ENCODE measurements at regions not wholly inside any gene's neighbourhood (a gene's known extent, or its start where the extent isn't known, plus 50 kb on each side); places are given as distances from the start of the nearest gene placed in this dataset.

DNA sequence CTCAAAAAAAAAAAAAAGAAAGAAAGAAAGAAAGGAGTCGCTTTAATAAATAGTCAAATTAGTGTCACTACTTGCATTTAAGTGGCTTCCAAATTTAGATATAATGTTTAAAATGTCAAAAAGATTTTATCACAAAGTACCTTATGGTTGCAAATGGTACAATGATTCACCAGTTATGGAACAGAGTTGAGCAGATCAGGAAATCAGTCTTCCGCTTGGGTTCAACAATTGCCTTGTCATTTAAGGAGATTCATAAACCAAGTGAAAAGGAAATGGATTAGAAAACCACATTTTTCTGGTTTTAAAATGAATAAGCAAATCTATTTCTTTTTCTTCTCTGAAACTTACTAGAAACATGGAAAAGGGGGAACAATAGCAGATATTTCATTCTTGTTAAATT lies 94.8 kb upstream of the PTPRT start (continued):
- TF ChIP-seq, protein P1, sequence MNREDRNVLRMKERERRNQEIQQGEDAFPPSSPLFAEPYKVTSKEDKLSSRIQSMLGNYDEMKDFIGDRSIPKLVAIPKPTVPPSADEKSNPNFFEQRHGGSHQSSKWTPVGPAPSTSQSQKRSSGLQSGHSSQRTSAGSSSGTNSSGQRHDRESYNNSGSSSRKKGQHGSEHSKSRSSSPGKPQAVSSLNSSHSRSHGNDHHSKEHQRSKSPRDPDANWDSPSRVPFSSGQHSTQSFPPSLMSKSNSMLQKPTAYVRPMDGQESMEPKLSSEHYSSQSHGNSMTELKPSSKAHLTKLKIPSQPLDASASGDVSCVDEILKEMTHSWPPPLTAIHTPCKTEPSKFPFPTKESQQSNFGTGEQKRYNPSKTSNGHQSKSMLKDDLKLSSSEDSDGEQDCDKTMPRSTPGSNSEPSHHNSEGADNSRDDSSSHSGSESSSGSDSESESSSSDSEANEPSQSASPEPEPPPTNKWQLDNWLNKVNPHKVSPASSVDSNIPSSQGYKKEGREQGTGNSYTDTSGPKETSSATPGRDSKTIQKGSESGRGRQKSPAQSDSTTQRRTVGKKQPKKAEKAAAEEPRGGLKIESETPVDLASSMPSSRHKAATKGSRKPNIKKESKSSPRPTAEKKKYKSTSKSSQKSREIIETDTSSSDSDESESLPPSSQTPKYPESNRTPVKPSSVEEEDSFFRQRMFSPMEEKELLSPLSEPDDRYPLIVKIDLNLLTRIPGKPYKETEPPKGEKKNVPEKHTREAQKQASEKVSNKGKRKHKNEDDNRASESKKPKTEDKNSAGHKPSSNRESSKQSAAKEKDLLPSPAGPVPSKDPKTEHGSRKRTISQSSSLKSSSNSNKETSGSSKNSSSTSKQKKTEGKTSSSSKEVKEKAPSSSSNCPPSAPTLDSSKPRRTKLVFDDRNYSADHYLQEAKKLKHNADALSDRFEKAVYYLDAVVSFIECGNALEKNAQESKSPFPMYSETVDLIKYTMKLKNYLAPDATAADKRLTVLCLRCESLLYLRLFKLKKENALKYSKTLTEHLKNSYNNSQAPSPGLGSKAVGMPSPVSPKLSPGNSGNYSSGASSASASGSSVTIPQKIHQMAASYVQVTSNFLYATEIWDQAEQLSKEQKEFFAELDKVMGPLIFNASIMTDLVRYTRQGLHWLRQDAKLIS (CRISPR knock-in tag; IDR thresholded peaks at IDR 0.05) = no peak

DNA sequence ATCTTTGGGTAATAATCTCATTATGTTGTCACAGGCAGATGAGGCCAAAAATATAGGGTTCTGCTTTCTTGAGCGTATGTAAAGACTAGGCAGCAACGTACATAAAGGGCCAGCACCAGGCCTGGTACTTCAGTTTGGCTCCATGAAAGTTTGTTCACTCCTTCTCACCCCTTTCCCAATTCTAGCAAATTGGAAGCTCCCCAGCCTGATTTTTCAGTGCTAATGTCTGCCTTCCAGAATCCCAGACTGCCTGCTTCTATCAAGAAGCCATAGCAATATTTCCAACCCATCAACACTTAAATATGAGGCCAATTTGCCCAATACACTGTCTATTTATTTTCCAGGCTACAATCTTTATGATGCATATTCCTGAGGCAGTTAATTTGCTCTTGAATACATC lies 93.4 kb upstream of the PTPRT start:
- no peak overlapping the region for H2AFZ ChIP-seq (ENCODE audit: low read depth, low read length)
- FAIRE-seq (no peak), ATAC-seq (no peak), DNase-seq (ENCODE audit: extremely low read depth in 1 of 4, low spot score in 3 of 4) (no peak)
- H3K4me2 ChIP-seq (ENCODE audit: insufficient read depth, low read length) = no peak overlapping the region
- intact Hi-C loops (cut with micrococcal nuclease) (no loop called here), in situ Hi-C loops (cut with MboI) (no loop called here)
- H3K4me1 ChIP-seq (replicated peaks in 1 of 2; ENCODE audit: control insufficient read depth in 2 of 2, insufficient read depth in 2 of 2, low read length in 2 of 2) = no peaks in the 10 kb centered on the region
- H3K36me3 ChIP-seq (ENCODE audit: control insufficient read depth, insufficient read depth, low read length) = no peaks in the 10 kb centered on the region
- H3K79me2 ChIP-seq (ENCODE audit: control insufficient read depth, insufficient read depth, low read length) = no peaks in the 10 kb centered on the region
- peaks cover 0 to 5% of the 10 kb centered on the region in 2 experiments; a peak in 1 of 5 replicates for H3K27me3 ChIP-seq (ENCODE audit: control insufficient read depth in 2 of 2, insufficient read depth in 2 of 2, low read length in 2 of 2)
- TF ChIP-seq FUS (optimal IDR thresholded peaks at IDR 0.05; ENCODE audit: low read depth, low read length) = no peak
- no peaks in the 10 kb centered on the region for H3K9me3 ChIP-seq (replicated peaks; ENCODE audit: control insufficient read depth, insufficient read depth, low read depth, low read length)
- H3K9me1 ChIP-seq (ENCODE audit: control insufficient read depth, insufficient read depth, low read length) = no peaks in the 10 kb centered on the region
- H3K9ac ChIP-seq (ENCODE audit: insufficient read depth in 1 of 2, low read depth in 2 of 2, low read length in 2 of 2) = no peak overlapping the region
- ChIA-PET CTCF (ENCODE audit: low intra/inter-chr PET ratio) (no interaction called here), POLR2A (no interaction called here)
- 0% methylated on average over 2 of the region's 2 CpGs for WGBS (ENCODE audit: insufficient coverage, low coverage, missing lambda C conversion rate)
- no peaks in the 10 kb centered on the region for H4K20me1 ChIP-seq (replicated peaks; ENCODE audit: control insufficient read depth, insufficient read depth, low read length)
- no TSS peak for BruUV-seq (replicated peaks)
- H3K27ac ChIP-seq (ENCODE audit: extremely low read depth, low read depth, low read length) = no peak overlapping the region
- no peak overlapping the region for H3K4me3 ChIP-seq
